GM23248 (cell line): ENCODE measurements at regions not wholly inside any gene's neighbourhood (a gene's known extent, or its start where the extent isn't known, plus 50 kb on each side); places are given as distances from the start of the nearest gene placed in this dataset.
A peak's percentile ranks its signal among the peaks of the same experiment; 100 is the strongest.

ENCODE experiments used
- DNase-seq: peaks from one replicate; pipeline ENCODE4 v3.0.0-alpha.2; 2015
- H2AFZ ChIP-seq: fragments of 200-600 bp; sonication (generic); 2 replicates; pipeline ENCODE4 v1.6.1; 2016; ENCODE audit warnings: antibody characterized with exemption
- H3F3A ChIP-seq: fragments of 200-600 bp; sonication (generic); 2 replicates; pipeline ENCODE4 v1.6.1; 2016; ENCODE audit warnings: mild to moderate bottlenecking, antibody characterized with exemption, mixed run types; ENCODE audit not compliant: insufficient read depth
- H3K27ac ChIP-seq: fragments of 200-600 bp; sonication (generic); 2 replicates; pipeline ENCODE4 v1.5.1; 2016; ENCODE audit warnings: mild to moderate bottlenecking
- H3K27me3 ChIP-seq: fragments of 200-600 bp; sonication (generic); replicated peaks from 2 replicates; pipeline ENCODE4 v1.6.1; 2016; ENCODE audit warnings: mild to moderate bottlenecking; ENCODE audit not compliant: insufficient read depth
- H3K36me3 ChIP-seq: fragments of 200-600 bp; sonication (generic); 2 replicates; pipeline ENCODE4 v1.6.1; 2016; ENCODE audit warnings: low read depth, mild to moderate bottlenecking
- H3K4me1 ChIP-seq: fragments of 200-600 bp; sonication (generic); 2 replicates; pipeline ENCODE4 v1.6.1; 2016; ENCODE audit warnings: mild to moderate bottlenecking; ENCODE audit not compliant: insufficient read depth
- H3K4me2 ChIP-seq: fragments of 200-600 bp; sonication (generic); one replicate; pipeline ENCODE4 v1.6.1; 2016; ENCODE audit warnings: mild to moderate bottlenecking; ENCODE audit not compliant: unreplicated experiment
- H3K4me3 ChIP-seq: fragments of 200-600 bp; sonication (generic); 2 replicates; pipeline ENCODE4 v1.5.1; 2016; ENCODE audit warnings: mild to moderate bottlenecking
- H3K79me2 ChIP-seq: fragments of 200-600 bp; sonication (generic); 2 replicates; pipeline ENCODE4 v1.6.1; 2016; ENCODE audit warnings: mild to moderate bottlenecking; ENCODE audit not compliant: insufficient read depth
- H3K9ac ChIP-seq: fragments of 200-600 bp; sonication (generic); 2 replicates; pipeline ENCODE4 v1.6.1; 2016; ENCODE audit warnings: mild to moderate bottlenecking
- H3K9me2 ChIP-seq: fragments of 200-600 bp; sonication (generic); 2 replicates; pipeline ENCODE4 v1.6.1; 2016; ENCODE audit warnings: mixed run types, mild to moderate bottlenecking, moderate library complexity; ENCODE audit not compliant: insufficient read depth
- H3K9me3 ChIP-seq: fragments of 200-600 bp; sonication (generic); one replicate; pipeline ENCODE4 v1.6.1; 2017; ENCODE audit warnings: low read depth
- H4K20me1 ChIP-seq: fragments of 200-600 bp; sonication (generic); 2 replicates; pipeline ENCODE4 v1.6.0; 2016; ENCODE audit not compliant: insufficient read depth
- EZH2 ChIP-seq: fragments of 200-600 bp; sonication (generic); IDR thresholded peaks from 2 replicates; pipeline ENCODE4 v1.6.1; 2018; ENCODE audit warnings: antibody characterized with exemption, mild to moderate bottlenecking; ENCODE audit not compliant: insufficient read depth, poor library complexity, severe bottlenecking
- EZH2phosphoT487 ChIP-seq: fragments of 200-600 bp; sonication (generic); IDR thresholded peaks from 2 replicates; pipeline ENCODE4 v1.6.1; 2018; ENCODE audit warnings: antibody characterized with exemption, moderate library complexity, mild to moderate bottlenecking, low read depth; ENCODE audit not compliant: insufficient read depth
- WGBS, 2 experiments: methylation state at CpG; one replicate each; pipeline ENCODE4 v1.1.6; 2015 to 2017; ENCODE audit warnings: low lambda C conversion rate in 2 of 2, low coverage in 1 of 2; ENCODE audit errors: missing lambda C conversion rate in 2 of 2; 5-methylcytosine and 5-hydroxymethylcytosine counted together
- in situ Hi-C: fragments of 300-500 bp; cut with MboI; formaldehyde crosslinking; loops from 2 replicates; pipeline ENCODE4 v1.15.0; 2020

DNA sequence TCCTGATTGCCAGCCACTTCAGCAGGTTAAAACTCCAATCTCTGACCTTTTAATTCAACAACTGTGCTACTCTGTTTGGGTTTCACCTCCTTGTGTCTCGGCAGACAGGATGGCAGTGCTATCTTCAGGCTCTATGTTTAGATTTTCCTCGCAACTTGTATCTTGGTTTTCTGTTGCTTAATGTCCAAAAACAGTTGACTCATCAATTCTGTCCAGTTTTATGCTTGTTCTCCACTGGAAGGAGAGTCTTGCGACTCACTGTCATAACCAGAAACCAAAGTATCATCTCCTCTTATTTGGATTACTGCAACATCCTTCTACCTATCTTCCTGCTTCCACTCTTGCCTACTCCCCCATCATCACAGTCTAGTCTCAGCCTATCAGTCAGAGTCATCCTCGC, 130.9 kb upstream of the ADAMTS16 start:
- in situ Hi-C loops: no loop called here
- no peak overlapping the region for H3K4me2 ChIP-seq
- DNase-seq: peak; percentile 31
- 62 to 78% methylated on average over 4 of the region's 4 CpGs for WGBS, 2 experiments
- no peak overlapping the region for H3K4me3 ChIP-seq
- H3K4me1 ChIP-seq: peaks cover under 1% of the 10 kb centered on the region; the same call in 1 of the 2 replicates
- H3F3A ChIP-seq: 0 out of 2 replicates have a peak, but pooled peaks cover under 1% of the 10 kb centered on the region
- TF ChIP-seq EZH2phosphoT487 (no peak), EZH2 (no peak)
- no peaks in the 10 kb centered on the region for H3K9me3 ChIP-seq
- H3K9me2 ChIP-seq: no peaks in the 10 kb centered on the region
- no peak overlapping the region for H2AFZ ChIP-seq
- H3K27ac ChIP-seq: no peak overlapping the region
- no peak overlapping the region for H3K9ac ChIP-seq
- no peaks in the 10 kb centered on the region for H3K27me3 ChIP-seq
- H3K36me3 ChIP-seq: no peaks in the 10 kb centered on the region
- H3K79me2 ChIP-seq: no peaks in the 10 kb centered on the region
- H4K20me1 ChIP-seq: no peaks in the 10 kb centered on the region

DNA sequence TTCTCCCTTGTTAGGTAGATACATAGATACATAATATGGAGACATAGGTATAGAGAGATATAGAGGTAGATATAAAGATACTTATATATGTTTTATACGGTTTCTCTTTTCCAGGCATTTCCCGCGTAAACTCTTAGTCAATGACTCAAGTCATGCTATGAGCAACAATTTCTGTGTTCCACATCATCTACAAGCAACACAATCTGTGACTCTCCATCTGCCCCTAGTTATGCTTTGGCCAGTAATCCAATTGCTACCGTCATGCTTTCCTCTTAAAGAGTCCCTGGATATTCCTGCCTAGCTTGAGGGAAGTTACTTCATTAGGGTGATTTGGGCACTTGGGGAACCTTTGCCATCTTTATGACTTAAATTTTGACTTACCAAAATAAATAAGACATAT, 129.0 kb upstream of the ADAMTS16 start:
- no peaks in the 10 kb centered on the region for H3K79me2 ChIP-seq
- no peak overlapping the region for H3K4me2 ChIP-seq
- no peak overlapping the region for H2AFZ ChIP-seq
- no peaks in the 10 kb centered on the region for H3K9me3 ChIP-seq
- no peaks in the 10 kb centered on the region for H3K9me2 ChIP-seq
- H3K4me3 ChIP-seq: no peak overlapping the region
- H3K36me3 ChIP-seq: no peaks in the 10 kb centered on the region
- TF ChIP-seq EZH2phosphoT487 (no peak), EZH2 (no peak)
- H3K9ac ChIP-seq: no peak overlapping the region
- WGBS, 2 experiments: 85 to 87% methylated on average over 4 of the region's 4 CpGs
- peaks cover 15% of the 10 kb centered on the region for H3K4me1 ChIP-seq
- 0 out of 2 replicates have a peak, but pooled peaks cover 5% of the 10 kb centered on the region for H3F3A ChIP-seq
- no peak overlapping the region for H3K27ac ChIP-seq
- in situ Hi-C loops: no loop called here
- H3K27me3 ChIP-seq: no peaks in the 10 kb centered on the region
- peak; percentile 52 for DNase-seq
- no peaks in the 10 kb centered on the region for H4K20me1 ChIP-seq

DNA sequence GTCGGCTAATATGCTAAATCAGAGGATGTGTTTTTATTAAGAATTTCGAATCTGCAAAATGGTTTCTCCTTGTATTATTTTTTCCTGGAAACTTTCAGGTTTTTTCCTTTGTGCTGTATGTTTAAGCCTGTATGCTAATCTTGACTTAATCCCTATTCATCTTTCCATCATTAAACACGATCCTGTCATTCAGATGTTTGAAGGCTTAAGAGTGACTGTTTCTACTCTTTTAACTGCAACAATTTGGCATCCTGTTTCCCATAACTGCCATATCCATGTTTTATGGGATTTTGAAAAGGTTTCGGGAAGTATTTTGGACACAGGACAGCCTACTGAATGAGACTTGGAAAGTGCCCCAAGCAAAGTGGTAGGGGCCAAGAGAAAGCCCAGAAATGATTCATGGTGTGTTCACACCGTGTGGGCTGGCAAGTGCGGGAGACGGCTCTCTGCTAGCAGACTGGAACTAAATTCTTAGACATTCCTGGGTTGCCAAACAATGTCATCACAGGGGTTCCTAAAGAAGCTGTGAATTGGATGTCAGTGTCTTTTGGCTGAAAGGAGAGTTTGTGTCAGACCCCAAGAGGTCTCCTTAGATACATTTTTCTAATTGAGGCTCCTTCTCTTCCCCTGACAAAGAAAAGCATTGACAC, 125.4 kb upstream of the ADAMTS16 start:
- Histone ChIP-seq H3K9me2 (no peaks in the 10 kb centered on the region), H3K4me3 (peak overlapping the region; percentile 34), H3K9ac (peak overlapping the region; percentile 18; the same call in 1 of the 2 replicates), H3K9me3 (no peaks in the 10 kb centered on the region), H4K20me1 (no peaks in the 10 kb centered on the region), H3K36me3 (no peaks in the 10 kb centered on the region), H2AFZ (no peak overlapping the region), H3K4me1 (peaks cover 38% of the 10 kb centered on the region), H3K27ac (peak overlapping the region; percentile 56), H3K79me2 (no peaks in the 10 kb centered on the region), H3K27me3 (no peaks in the 10 kb centered on the region), H3K4me2 (peak overlapping the region; percentile 76), H3F3A (peaks cover 33% of the 10 kb centered on the region)
- in situ Hi-C loops: no loop called here
- DNase-seq: peak; percentile 94
- WGBS, 2 experiments: 29% methylated on average over 7 of the region's 7 CpGs
- TF ChIP-seq EZH2phosphoT487 (no peak), EZH2 (no peak)

DNA sequence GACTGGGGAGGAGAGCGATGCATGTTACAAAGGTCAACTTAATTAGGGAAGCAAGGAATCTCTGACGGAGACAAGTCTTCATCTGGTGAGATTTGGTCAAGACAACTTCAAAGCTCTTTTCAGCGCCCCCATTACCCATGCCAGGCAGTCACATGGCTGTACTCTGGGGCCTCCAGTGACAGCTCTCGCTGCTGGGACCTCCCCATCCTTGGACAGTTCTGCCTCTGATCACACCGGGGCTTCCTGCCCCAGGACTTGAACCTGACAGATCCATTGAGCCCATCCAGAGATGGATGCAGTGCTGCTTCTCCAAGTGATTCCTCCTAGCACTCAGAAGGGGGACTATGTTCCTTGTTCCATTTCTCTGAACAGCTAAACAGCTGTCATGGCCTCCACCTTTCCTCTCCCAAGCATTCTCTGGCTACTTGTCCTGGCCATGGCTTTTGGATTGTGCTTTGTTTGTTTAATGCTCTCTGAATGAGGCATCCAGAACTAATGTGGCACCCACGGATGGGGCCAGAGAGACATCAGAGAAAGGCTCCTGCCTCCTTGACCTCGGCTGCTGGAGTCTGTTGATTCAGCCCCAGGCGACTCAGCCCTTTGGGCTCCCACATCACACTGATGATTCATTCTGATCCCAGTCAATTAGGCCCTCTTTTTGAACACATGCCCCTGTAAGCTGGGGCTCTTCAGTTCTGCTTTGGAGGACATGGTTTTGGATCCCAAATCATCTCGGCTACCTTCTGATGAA, 122.1 kb upstream of the ADAMTS16 start:
- no peaks in the 10 kb centered on the region for H3K9me2 ChIP-seq
- peaks cover 38% of the 10 kb centered on the region for H3K4me1 ChIP-seq
- H3K79me2 ChIP-seq: no peaks in the 10 kb centered on the region
- H3K4me3 ChIP-seq: no peak overlapping the region
- H3K4me2 ChIP-seq: peak overlapping the region; percentile 10
- H4K20me1 ChIP-seq: no peaks in the 10 kb centered on the region
- H2AFZ ChIP-seq: peak overlapping the region; percentile 46
- no peaks in the 10 kb centered on the region for H3K9me3 ChIP-seq
- no peaks in the 10 kb centered on the region for H3K36me3 ChIP-seq
- H3K9ac ChIP-seq: peak overlapping the region; percentile 53
- TF ChIP-seq EZH2 (no peak), EZH2phosphoT487 (0 out of 2 replicates have a peak, but pooled peaks have one; percentile 36)
- peaks cover 37% of the 10 kb centered on the region for H3F3A ChIP-seq
- in situ Hi-C loops: no loop called here
- H3K27ac ChIP-seq: peak overlapping the region; percentile 84
- no peaks in the 10 kb centered on the region for H3K27me3 ChIP-seq
- DNase-seq: peak; percentile 95
- 46 to 55% methylated on average over 8 to 9 of the region's 9 CpGs for WGBS, 2 experiments
